ENCODE measurements at regions not wholly inside any gene's neighbourhood (a gene's known extent, or its start where the extent isn't known, plus 50 kb on each side); places are given as distances from the start of the nearest gene placed in this dataset. TPM values are rescaled to one million over a fixed set of nuclear protein-coding genes. Genes with fewer than 3 reads are reported as not detected.
"Not testable (repeated sequence)": the region's sequence is repeated elsewhere in the genome, so short reads cannot be mapped to it uniquely, and the experiment has no call there.

- H3K27me3 Mint-ChIP-seq (ENCODE audit: low read depth); H3K9me3 Mint-ChIP-seq; H3K36me3 Mint-ChIP-seq; H3K27ac Mint-ChIP-seq; H3K4me1 Mint-ChIP-seq; H3K4me3 Mint-ChIP-seq: not testable (repeated sequence)
- DNase-seq (ENCODE audit: low spot score in 2 of 2, unreplicated experiment in 2 of 2): peak in 1 of 2 experiments; percentile 39
Measured at GRCh38 chr21:8255094-8255493, 2266.3 kb upstream of the TPTE start.

DNA sequence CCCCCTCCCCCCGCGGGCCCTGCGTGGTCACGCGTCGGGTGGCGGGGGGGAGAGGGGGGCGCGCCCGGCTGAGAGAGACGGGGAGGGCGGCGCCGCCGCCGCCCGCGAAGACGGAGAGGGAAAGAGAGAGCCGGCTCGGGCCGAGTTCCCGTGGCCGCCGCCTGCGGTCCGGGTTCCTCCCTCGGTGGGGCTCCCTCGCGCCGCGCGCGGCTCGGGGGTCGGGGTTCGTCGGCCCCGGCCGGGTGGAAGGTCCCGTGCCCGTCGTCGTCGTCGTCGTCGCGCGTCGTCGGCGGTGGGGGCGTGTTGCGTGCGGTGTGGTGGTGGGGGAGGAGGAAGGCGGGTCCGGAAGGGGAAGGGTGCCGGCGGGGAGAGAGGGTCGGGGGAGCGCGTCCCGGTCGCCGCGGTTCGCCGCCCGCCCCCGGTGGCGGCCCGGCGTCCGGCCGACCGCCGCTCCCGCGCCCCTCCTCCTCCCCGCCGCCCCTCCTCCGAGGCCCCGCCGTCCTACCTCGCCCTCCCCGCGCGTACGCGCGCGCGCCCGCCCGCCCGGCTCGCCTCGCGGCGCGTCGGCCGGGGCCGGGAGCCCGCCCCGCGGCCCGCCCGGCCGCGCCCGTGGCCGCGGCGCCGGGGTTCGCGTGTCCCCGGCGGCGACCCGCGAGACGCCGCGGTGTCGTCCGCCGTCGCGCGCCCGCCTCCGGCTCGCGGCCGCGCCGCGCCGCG is 2264.1 kb upstream of the TPTE start:
- H3K27me3 Mint-ChIP-seq (ENCODE audit: low read depth); H3K4me3 Mint-ChIP-seq; H3K4me1 Mint-ChIP-seq; H3K9me3 Mint-ChIP-seq; H3K27ac Mint-ChIP-seq; H3K36me3 Mint-ChIP-seq: not testable (repeated sequence)
- peak in 1 of 2 experiments; percentile 56 for DNase-seq (ENCODE audit: low spot score in 2 of 2, unreplicated experiment in 2 of 2)

DNA sequence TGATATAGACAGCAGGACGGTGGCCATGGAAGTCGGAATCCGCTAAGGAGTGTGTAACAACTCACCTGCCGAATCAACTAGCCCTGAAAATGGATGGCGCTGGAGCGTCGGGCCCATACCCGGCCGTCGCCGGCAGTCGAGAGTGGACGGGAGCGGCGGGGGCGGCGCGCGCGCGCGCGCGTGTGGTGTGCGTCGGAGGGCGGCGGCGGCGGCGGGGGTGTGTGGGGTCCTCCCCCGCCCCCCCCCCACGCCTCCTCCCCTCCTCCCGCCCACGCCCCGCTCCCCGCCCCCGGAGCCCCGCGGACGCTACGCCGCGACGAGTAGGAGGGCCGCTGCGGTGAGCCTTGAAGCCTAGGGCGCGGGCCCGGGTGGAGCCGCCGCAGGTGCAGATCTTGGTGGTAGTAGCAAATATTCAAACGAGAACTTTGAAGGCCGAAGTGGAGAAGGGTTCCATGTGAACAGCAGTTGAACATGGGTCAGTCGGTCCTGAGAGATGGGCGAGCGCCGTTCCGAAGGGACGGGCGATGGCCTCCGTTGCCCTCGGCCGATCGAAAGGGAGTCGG is 2261.2 kb upstream of the TPTE start:
- DNase-seq (ENCODE audit: low spot score in 2 of 2, unreplicated experiment in 2 of 2); H3K9me3 Mint-ChIP-seq; H3K4me1 Mint-ChIP-seq; H3K27me3 Mint-ChIP-seq (ENCODE audit: low read depth); H3K27ac Mint-ChIP-seq; H3K4me3 Mint-ChIP-seq; H3K36me3 Mint-ChIP-seq: not testable (repeated sequence)

Small RNA genes lying in the stretch of these regions (microRNA-seq; reads per million reads assigned to microRNA genes)
- gene MIR3648-1 (not detected), gene MIR3687-1 (not detected), gene MIR6724-1 (not detected), gene MIR6724-2 (not detected)

Data from mesothelial cell of epicardium (in vitro differentiated cells).